ENCODE measurements at regions not wholly inside any gene's neighbourhood (a gene's known extent, or its start where the extent isn't known, plus 50 kb on each side); places are given as distances from the start of the nearest gene placed in this dataset.

GRCh38 chr12:83473408-83474095, 786.8 kb downstream of the TMTC2 start:
- TF ChIP-seq SP1 (IDR thresholded peaks at IDR 0.05) = no peak
- no peak for TF ChIP-seq PKNOX1 (IDR thresholded peaks at IDR 0.05)
- no peak for TF ChIP-seq BHLHE40 (IDR thresholded peaks at IDR 0.05; ENCODE audit: borderline replicate concordance)
- no peak for TF ChIP-seq SUZ12 (IDR thresholded peaks at IDR 0.05)
- no peak for TF ChIP-seq ARNT (IDR thresholded peaks at IDR 0.05)
- no peak for TF ChIP-seq FOXM1 (IDR thresholded peaks at IDR 0.05; ENCODE audit: borderline replicate concordance)
- TF ChIP-seq ELF4 (IDR thresholded peaks at IDR 0.05) = no peak
- no peak for TF ChIP-seq FOXK2 (IDR thresholded peaks at IDR 0.05)
- no peak for TF ChIP-seq LEF1 (IDR thresholded peaks at IDR 0.05; ENCODE audit: borderline replicate concordance)
- no peak for TF ChIP-seq TARDBP (IDR thresholded peaks at IDR 0.05)
- no peak for TF ChIP-seq NFRKB (IDR thresholded peaks at IDR 0.05)
